IMR-90 (cell line): ENCODE measurements at regions not wholly inside any gene's neighbourhood (a gene's known extent, or its start where the extent isn't known, plus 50 kb on each side); places are given as distances from the start of the nearest gene placed in this dataset.

Source experiments
- ATAC-seq: fragments of 200-7000 bp; cut with Tn5 transposase; 2 replicates; pipeline ENCODE4 v1.9.1; 2020; ENCODE audit warnings: low read depth, mild to moderate bottlenecking, moderate library complexity
- BruUV-seq: library from RNA; stranded (reverse); fragments of 400-500 nt; replicated peaks from 2 replicates; lab custom pipeline; 2021; lab: Mats Ljungman, UMichigan
- CTCF ChIA-PET: fragments of 300-600 bp; formaldehyde crosslinking; extraction: SDS; loops from one replicate; lab custom pipeline; 2021; ENCODE audit warnings: antibody characterized with exemption; lab: Yijun Ruan, JAX
- POLR2A ChIA-PET: fragments of 300-600 bp; sonication (Branson Sonifier 250); formaldehyde crosslinking; loops from one replicate; lab custom pipeline; 2022; ENCODE audit warnings: antibody characterized with exemption; ENCODE audit not compliant: unreplicated experiment; lab: Charles Lee
- DNase-seq: peaks from one replicate; pipeline ENCODE4 v3.0.0; 2013
- H2AFZ ChIP-seq: replicated peaks from 2 replicates; pipeline ENCODE3; 2013; ENCODE audit warnings: low read length, mild to moderate bottlenecking; ENCODE audit not compliant: poor library complexity
- H2AK5ac ChIP-seq: 2 replicates; pipeline ENCODE4 v1.6.1; 2013; ENCODE audit warnings: low read depth, low read length, inconsistent platforms
- H2AK9ac ChIP-seq: replicated peaks from 2 replicates; pipeline ENCODE3; 2013; ENCODE audit warnings: mild to moderate bottlenecking, low read depth, low read length, moderate library complexity; ENCODE audit not compliant: poor library complexity
- H2BK120ac ChIP-seq: 2 replicates; pipeline ENCODE4 v1.6.1; 2013; ENCODE audit warnings: low read depth, low read length, inconsistent platforms
- H2BK15ac ChIP-seq: 3 replicates; pipeline ENCODE4 v1.6.1; 2013; ENCODE audit warnings: low read depth, low read length, inconsistent platforms
- H2BK20ac ChIP-seq: 2 replicates; pipeline ENCODE4 v1.6.1; 2013; ENCODE audit warnings: low read depth, mild to moderate bottlenecking, inconsistent platforms, low read length, moderate library complexity
- H2BK5ac ChIP-seq: 2 replicates; pipeline ENCODE4 v1.6.1; 2013; ENCODE audit warnings: mild to moderate bottlenecking, low read depth, low read length, inconsistent platforms; ENCODE audit not compliant: poor library complexity, severe bottlenecking
- H3K14ac ChIP-seq: replicated peaks from 2 replicates; pipeline ENCODE4 v1.6.1; 2013; ENCODE audit warnings: low read depth, low read length, inconsistent platforms
- H3K18ac ChIP-seq: 2 replicates; pipeline ENCODE4 v1.6.1; 2013; ENCODE audit warnings: low read depth, low read length, control low read depth
- H3K23ac ChIP-seq: 2 replicates; pipeline ENCODE4 v1.6.1; 2013; ENCODE audit warnings: low read depth, low read length, inconsistent platforms
- H3K27ac ChIP-seq: 2 replicates; pipeline ENCODE4 v1.5.1; 2013; ENCODE audit warnings: mild to moderate bottlenecking, control low read depth, low read length; ENCODE audit not compliant: insufficient read depth
- H3K27me3 ChIP-seq: 2 replicates; pipeline ENCODE4 v1.6.1; 2013; ENCODE audit warnings: low read length; ENCODE audit not compliant: control insufficient read depth, insufficient read depth
- H3K36me3 ChIP-seq: 2 replicates; pipeline ENCODE4 v1.6.1; 2013; ENCODE audit warnings: low read length, mixed read lengths; ENCODE audit not compliant: control insufficient read depth, insufficient read depth
- H3K4ac ChIP-seq: 2 replicates; pipeline ENCODE4 v1.6.1; 2013; ENCODE audit warnings: low read depth, low read length, inconsistent platforms
- H3K4me1 ChIP-seq: 2 replicates; pipeline ENCODE4 v1.6.1; 2013; ENCODE audit warnings: low read length, mixed read lengths; ENCODE audit not compliant: control insufficient read depth, insufficient read depth
- H3K4me2 ChIP-seq: 2 replicates; pipeline ENCODE4 v1.6.1; 2013; ENCODE audit warnings: low read depth, mild to moderate bottlenecking, control low read depth, low read length, moderate library complexity
- H3K4me3 ChIP-seq: 2 replicates; pipeline ENCODE4 v1.5.1; 2013; ENCODE audit warnings: low read depth, mild to moderate bottlenecking, control low read depth, low read length, moderate library complexity; ENCODE audit not compliant: insufficient read depth
- H3K56ac ChIP-seq: 2 replicates; pipeline ENCODE4 v1.6.1; 2013; ENCODE audit warnings: low read length, inconsistent platforms; ENCODE audit not compliant: insufficient read depth; ENCODE audit errors: extremely low read depth
- H3K79me1 ChIP-seq, 2 experiments: 2 replicates each; pipeline ENCODE4 v1.6.1; 2013; ENCODE audit warnings: low read length in 2 of 2, inconsistent platforms in 1 of 2, low read depth in 1 of 2
- H3K9ac ChIP-seq: 2 replicates; pipeline ENCODE4 v1.6.1; 2013; ENCODE audit warnings: low read depth, low read length, control low read depth
- H3K9me1 ChIP-seq: 2 replicates; pipeline ENCODE4 v1.6.1; 2013; ENCODE audit warnings: low read length, inconsistent platforms; ENCODE audit not compliant: insufficient read depth
- H3K9me3 ChIP-seq: 2 replicates; pipeline ENCODE4 v1.6.1; 2013; ENCODE audit warnings: low read length; ENCODE audit not compliant: control insufficient read depth, insufficient read depth
- H4K20me1 ChIP-seq: 2 replicates; pipeline ENCODE4 v1.6.1; 2013; ENCODE audit warnings: low read length, inconsistent platforms; ENCODE audit not compliant: insufficient read depth
- H4K5ac ChIP-seq: 2 replicates; pipeline ENCODE4 v1.6.1; 2013; ENCODE audit warnings: mild to moderate bottlenecking, low read depth, low read length, control low read depth
- H4K8ac ChIP-seq, 2 experiments: 2 replicates each; pipeline ENCODE4 v1.6.1; 2013; ENCODE audit warnings: low read depth in 2 of 2, low read length in 2 of 2, control low read depth in 1 of 2, inconsistent platforms in 1 of 2
- H4K91ac ChIP-seq: 2 replicates; pipeline ENCODE4 v1.6.1; 2013; ENCODE audit warnings: low read depth, low read length, inconsistent platforms; ENCODE audit not compliant: insufficient read depth
- BHLHE40 ChIP-seq: fragments of 150-350 bp; IDR thresholded peaks from 2 replicates; pipeline ENCODE4 v1.6.1; 2016; ENCODE audit warnings: mild to moderate bottlenecking, low read depth, low read length
- CHD1 ChIP-seq: IDR thresholded peaks from 2 replicates; pipeline ENCODE4 v1.6.1; 2012; ENCODE audit warnings: low read depth, low read length, improper control_type of control experiment
- FOS ChIP-seq: fragments of 150-350 bp; IDR thresholded peaks from 2 replicates; pipeline ENCODE4 v1.6.1; 2016; ENCODE audit warnings: low read depth, low read length
- MAFK ChIP-seq: IDR thresholded peaks from 2 replicates; pipeline ENCODE4 v1.6.1; 2012; ENCODE audit warnings: low read depth, low read length, improper control_type of control experiment
- RFX5 ChIP-seq: IDR thresholded peaks from 2 replicates; pipeline ENCODE4 v1.8.0; 2012; ENCODE audit warnings: low read depth, mild to moderate bottlenecking, low read length, moderate library complexity
- WGBS, 2 experiments: methylation state at CpG; one replicate each; pipeline versions ENCODE4 v1.1.5 to v1.1.7; 2013; ENCODE audit warnings: missing lambda C conversion rate in 2 of 2; ENCODE audit not compliant: insufficient read length in 1 of 2; ENCODE audit errors: extremely low coverage in 2 of 2; 5-methylcytosine and 5-hydroxymethylcytosine counted together
- dilution Hi-C: fragments of 300-500 bp; cut with HindIII; formaldehyde crosslinking; loops from one replicate; pipeline ENCODE4 v1.14.3; 2018; ENCODE audit warnings: low sequenced_read_pairs; ENCODE audit not compliant: unreplicated experiment
- in situ Hi-C: fragments of 300-500 bp; cut with MboI; formaldehyde crosslinking; loops from 3 replicates; pipeline ENCODE4 v1.14.3; 2019; ENCODE audit warnings: low sequenced_read_pairs, inconsistent platforms, mixed read lengths
- intact Hi-C: fragments of 100-400 bp; cut with micrococcal nuclease; formaldehyde crosslinking; loops from 2 replicates; pipeline ENCODE4 v1.10.0; 2022

DNA sequence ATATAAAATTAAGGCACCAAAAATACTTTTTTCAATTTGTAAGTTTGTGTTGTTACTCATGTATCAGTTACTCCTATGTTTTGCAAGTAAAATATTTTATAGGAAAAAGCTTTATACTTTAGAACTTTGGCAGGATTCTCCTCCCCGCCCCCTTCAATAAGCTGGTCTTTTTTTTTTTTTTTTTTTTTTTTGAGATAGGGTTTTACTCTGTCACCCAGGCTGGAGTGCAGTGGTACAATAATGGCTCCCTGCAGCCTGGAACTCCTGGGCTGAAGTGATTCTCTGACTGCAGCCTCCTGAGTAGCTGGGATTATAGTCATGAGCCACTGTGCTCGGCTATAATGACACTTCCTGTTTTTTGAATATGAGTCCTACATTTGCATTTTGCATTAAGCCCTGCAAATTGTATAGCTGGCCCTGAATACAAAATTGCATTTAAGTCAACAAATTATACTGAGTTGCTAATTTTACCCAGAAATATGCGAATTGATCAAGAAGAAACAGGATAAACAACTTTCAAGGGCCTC, 192.9 kb downstream of the PIK3R1 start:
- H3K4ac ChIP-seq = no peak overlapping the region
- BruUV-seq = no TSS peak
- H4K8ac ChIP-seq = no peak overlapping the region
- H3K9me3 ChIP-seq = no peaks in the 10 kb centered on the region
- no peak overlapping the region for H2BK120ac ChIP-seq
- H2BK20ac ChIP-seq = no peak overlapping the region
- H4K20me1 ChIP-seq = no peaks in the 10 kb centered on the region
- intact Hi-C loops = no loop called here
- DNase-seq = no peak
- H3K23ac ChIP-seq = no peak overlapping the region
- no peak overlapping the region for H3K4me2 ChIP-seq
- POLR2A ChIA-PET = no interaction called here
- H3K27ac ChIP-seq = no peak overlapping the region
- H3K9ac ChIP-seq = no peak overlapping the region
- no peaks in the 10 kb centered on the region for H3K27me3 ChIP-seq
- H3K9me1 ChIP-seq = no peaks in the 10 kb centered on the region
- dilution Hi-C loops = no loop called here
- no peak overlapping the region for H2AK9ac ChIP-seq
- no peak overlapping the region for H3K56ac ChIP-seq
- in situ Hi-C loops = no loop called here
- CTCF ChIA-PET = no interaction called here
- no peak overlapping the region for H2AFZ ChIP-seq
- H3K14ac ChIP-seq = no peak overlapping the region
- H3K18ac ChIP-seq = no peak overlapping the region
- no peaks in the 10 kb centered on the region for H3K36me3 ChIP-seq
- H2BK5ac ChIP-seq = no peak overlapping the region
- H3K79me1 ChIP-seq = no peaks in the 10 kb centered on the region
- H4K5ac ChIP-seq = no peak overlapping the region
- H3K4me1 ChIP-seq = no peaks in the 10 kb centered on the region
- ATAC-seq = no peak
- no peak overlapping the region for H2BK15ac ChIP-seq
- TF ChIP-seq CHD1 = no peak
- TF ChIP-seq MAFK = no peak
- no peak for TF ChIP-seq FOS
- no peak for TF ChIP-seq BHLHE40
- no peak for TF ChIP-seq RFX5
- no peak overlapping the region for H2AK5ac ChIP-seq
- no CpG with 5 or more reads among the region's 3 CpGs for WGBS, 2 experiments
- no peak overlapping the region for H3K4me3 ChIP-seq
- no peak overlapping the region for H4K91ac ChIP-seq
